ENCODE measurements at regions not wholly inside any gene's neighbourhood (a gene's known extent, or its start where the extent isn't known, plus 50 kb on each side); places are given as distances from the start of the nearest gene placed in this dataset.
A peak's percentile ranks its signal among the peaks of the same experiment; 100 is the strongest.
"Not testable (repeated sequence)": the region's sequence is repeated elsewhere in the genome, so short reads cannot be mapped to it uniquely, and the experiment has no call there.

DNA sequence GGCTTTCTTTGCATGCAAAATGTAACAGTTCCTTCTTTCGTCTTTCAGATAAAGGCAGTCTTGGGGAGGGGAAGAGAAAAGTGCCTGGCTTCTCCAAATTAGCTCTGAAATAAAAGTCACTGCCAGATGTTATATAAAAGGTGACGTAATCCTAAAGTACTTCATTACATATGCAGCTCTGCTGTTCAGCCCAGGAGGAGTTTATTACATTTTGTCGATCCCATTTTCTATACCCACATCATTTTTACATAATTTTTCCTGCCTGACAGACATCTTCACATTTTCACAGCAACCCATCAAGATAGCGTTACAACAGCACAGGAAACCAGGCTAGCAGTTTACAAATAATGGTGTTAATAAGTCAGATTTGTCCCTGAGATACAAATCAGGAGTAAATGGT, 86.7 kb upstream of the SLC30A5 start:
- no peak for DNase-seq
- Histone ChIP-seq H3K27ac (no peak overlapping the region), H3K27me3 (replicated peaks) (no peaks in the 10 kb centered on the region), H3K4me3 (ENCODE audit: low read depth, low read length) (no peak overlapping the region), H3K36me3 (replicated peaks) (no peaks in the 10 kb centered on the region)
- TF ChIP-seq, protein P1, sequence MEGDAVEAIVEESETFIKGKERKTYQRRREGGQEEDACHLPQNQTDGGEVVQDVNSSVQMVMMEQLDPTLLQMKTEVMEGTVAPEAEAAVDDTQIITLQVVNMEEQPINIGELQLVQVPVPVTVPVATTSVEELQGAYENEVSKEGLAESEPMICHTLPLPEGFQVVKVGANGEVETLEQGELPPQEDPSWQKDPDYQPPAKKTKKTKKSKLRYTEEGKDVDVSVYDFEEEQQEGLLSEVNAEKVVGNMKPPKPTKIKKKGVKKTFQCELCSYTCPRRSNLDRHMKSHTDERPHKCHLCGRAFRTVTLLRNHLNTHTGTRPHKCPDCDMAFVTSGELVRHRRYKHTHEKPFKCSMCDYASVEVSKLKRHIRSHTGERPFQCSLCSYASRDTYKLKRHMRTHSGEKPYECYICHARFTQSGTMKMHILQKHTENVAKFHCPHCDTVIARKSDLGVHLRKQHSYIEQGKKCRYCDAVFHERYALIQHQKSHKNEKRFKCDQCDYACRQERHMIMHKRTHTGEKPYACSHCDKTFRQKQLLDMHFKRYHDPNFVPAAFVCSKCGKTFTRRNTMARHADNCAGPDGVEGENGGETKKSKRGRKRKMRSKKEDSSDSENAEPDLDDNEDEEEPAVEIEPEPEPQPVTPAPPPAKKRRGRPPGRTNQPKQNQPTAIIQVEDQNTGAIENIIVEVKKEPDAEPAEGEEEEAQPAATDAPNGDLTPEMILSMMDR (IDR thresholded peaks at IDR 0.05; ENCODE audit: low read depth, low read length, missing control alignments) = no peak
- in situ Hi-C loops (cut with HindIII; ENCODE audit: low pct_ligation_motif_present, low sequenced_read_pairs) = no loop called here

DNA sequence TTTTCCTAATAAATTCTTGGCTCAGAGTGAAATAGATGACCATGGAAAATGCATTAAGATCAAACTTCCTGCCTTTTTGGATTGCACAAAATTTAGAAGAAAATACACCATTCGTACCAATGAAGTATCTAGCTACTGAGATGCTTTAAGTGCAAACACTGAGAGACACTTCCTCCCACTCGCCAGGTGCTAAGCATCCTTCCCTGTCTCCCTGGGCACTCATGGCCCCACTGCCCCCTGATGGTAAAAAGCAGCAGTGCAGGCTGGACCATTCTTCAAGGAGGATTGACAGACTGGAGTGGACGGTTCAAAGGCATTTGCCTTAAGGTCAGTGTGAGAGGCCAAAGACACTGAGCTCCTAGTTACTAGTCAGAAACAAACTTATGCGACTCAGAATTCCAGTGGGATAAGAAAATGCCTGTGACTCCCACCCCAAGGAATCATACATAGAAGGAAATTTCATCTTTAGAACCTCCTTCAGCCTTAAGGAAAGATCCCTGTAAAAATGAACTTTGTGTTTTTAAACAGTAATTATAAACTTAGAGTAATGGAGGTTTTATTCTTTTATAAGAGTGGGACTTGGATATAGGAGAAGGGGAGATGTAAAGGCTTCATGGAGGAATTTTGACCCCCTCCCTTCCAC, 86.0 kb upstream of the SLC30A5 start:
- in situ Hi-C loops (cut with HindIII; ENCODE audit: low pct_ligation_motif_present, low sequenced_read_pairs) = no loop called here

DNA sequence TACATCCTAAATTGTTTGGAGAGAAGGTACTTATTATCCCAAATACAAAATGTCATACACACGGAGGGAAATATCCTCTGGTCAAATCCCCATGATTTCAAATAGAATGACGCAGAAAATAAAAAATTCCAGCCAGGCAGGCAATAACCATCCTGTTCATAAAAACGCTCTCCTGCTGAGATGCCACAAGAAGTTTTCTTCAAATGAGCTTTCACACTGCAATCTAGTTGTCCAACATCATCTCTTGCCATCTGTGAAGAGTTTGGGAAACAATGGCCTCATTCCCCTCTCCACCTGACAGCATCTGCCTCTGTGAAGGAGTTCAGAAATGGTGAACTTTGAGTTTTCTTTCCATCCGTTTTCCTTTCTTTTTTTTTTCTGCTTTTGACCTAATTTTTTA, 83.3 kb upstream of the SLC30A5 start:
- no peaks in the 10 kb centered on the region for H3K27me3 ChIP-seq (replicated peaks)
- DNase-seq = no peak
- no peaks in the 10 kb centered on the region for H3K36me3 ChIP-seq (replicated peaks)
- H3K27ac ChIP-seq = no peak overlapping the region
- no peak overlapping the region for H3K4me3 ChIP-seq (ENCODE audit: low read depth, low read length)
- TF ChIP-seq, protein P1 (IDR thresholded peaks at IDR 0.05; ENCODE audit: low read depth, low read length, missing control alignments) = no peak
- in situ Hi-C loops (cut with HindIII; ENCODE audit: low pct_ligation_motif_present, low sequenced_read_pairs) = no loop called here

More for the DNA sequence above, 86.0 kb upstream of the SLC30A5 start:
- no peak overlapping the region for H3K4me3 ChIP-seq (ENCODE audit: low read depth, low read length)
- TF ChIP-seq, protein P1 (IDR thresholded peaks at IDR 0.05; ENCODE audit: low read depth, low read length, missing control alignments) = peak; percentile 96
- DNase-seq = peak; percentile 56
- H3K36me3 ChIP-seq (replicated peaks) = no peaks in the 10 kb centered on the region
- H3K27ac ChIP-seq = no peak overlapping the region
- H3K27me3 ChIP-seq (replicated peaks) = no peaks in the 10 kb centered on the region

DNA sequence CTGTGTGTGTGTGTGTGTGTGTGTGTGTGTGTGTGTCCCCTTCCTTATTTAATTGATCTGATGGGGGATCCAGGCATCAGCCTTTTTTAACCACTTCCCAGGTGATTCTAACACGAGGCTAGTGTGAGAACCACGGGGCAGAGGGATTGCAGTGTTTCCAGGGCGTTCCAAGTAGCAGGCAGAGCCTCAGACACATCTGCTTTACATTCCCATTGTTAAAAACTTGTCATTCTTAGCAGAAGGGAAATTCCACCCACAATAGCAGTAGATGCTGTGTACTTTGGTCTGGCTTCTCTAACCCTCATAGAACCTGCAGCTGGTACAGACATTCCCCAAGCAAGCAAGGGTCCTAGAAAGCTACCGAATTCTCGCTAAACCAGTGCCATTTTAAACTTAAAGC, 81.9 kb upstream of the SLC30A5 start:
- TF ChIP-seq, protein P1 (IDR thresholded peaks at IDR 0.05; ENCODE audit: low read depth, low read length, missing control alignments) = no peak
- Histone ChIP-seq H3K27ac (no peak overlapping the region), H3K27me3 (replicated peaks) (no peaks in the 10 kb centered on the region), H3K4me3 (ENCODE audit: low read depth, low read length) (no peak overlapping the region), H3K36me3 (replicated peaks) (no peaks in the 10 kb centered on the region)
- DNase-seq = no peak
- in situ Hi-C loops (cut with HindIII; ENCODE audit: low pct_ligation_motif_present, low sequenced_read_pairs) = no loop called here

DNA sequence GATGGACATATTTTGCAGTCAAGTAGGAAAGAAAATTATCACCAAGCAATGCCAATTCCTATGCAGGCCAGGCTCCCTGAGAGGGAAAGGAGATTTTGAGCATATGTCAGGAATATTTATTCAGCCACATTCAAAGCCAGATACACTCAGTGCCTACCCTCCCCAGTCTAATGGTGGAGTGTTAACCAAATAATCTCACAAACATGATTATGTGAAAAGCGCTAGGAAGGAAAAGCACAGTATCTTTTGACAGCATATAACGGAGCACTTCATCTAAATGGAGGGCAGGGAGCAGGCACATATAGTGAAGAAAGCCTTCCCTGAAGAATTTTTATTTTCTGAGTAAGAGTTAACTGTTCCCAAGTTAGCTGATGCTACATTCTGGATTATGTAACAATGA, 80.3 kb upstream of the SLC30A5 start:
- Histone ChIP-seq H3K27me3 (replicated peaks) (no peaks in the 10 kb centered on the region), H3K27ac (no peak overlapping the region), H3K4me3 (ENCODE audit: low read depth, low read length) (no peak overlapping the region), H3K36me3 (replicated peaks) (no peaks in the 10 kb centered on the region)
- TF ChIP-seq, protein P1 (IDR thresholded peaks at IDR 0.05; ENCODE audit: low read depth, low read length, missing control alignments) = no peak
- in situ Hi-C loops (cut with HindIII; ENCODE audit: low pct_ligation_motif_present, low sequenced_read_pairs) = no loop called here
- DNase-seq = no peak

DNA sequence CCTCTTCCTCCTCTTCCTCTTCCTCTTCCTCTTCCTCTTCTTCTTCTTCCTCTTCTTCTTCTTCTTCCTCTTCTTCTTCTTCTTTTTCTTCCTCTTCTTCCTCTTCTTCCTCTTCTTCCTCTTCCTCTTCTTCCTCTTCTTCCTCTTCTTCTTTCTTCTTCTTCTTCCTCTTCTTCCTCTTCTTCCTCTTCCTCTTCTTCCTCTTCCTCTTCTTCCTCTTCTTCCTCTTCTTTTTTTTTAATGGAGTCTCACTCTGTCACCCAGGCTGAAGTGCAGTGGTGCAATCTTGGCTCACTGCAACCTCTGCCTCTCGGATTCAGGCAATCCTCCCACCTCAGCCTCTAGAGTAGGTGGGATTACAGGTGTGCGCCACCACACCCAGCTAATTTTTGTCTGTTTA, 79.8 kb upstream of the SLC30A5 start:
- H3K27ac ChIP-seq; H3K4me3 ChIP-seq (ENCODE audit: low read depth, low read length); in situ Hi-C loops (cut with HindIII; ENCODE audit: low pct_ligation_motif_present, low sequenced_read_pairs); H3K27me3 ChIP-seq (replicated peaks); H3K36me3 ChIP-seq (replicated peaks); DNase-seq: not testable (repeated sequence)
